WTC11 (cell line): ENCODE measurements at regions not wholly inside any gene's neighbourhood (a gene's known extent, or its start where the extent isn't known, plus 50 kb on each side); places are given as distances from the start of the nearest gene placed in this dataset.

ENCODE experiments used
- ATAC-seq: fragments of 200-7000 bp; cut with Tn5 transposase; 2 replicates; pipeline ENCODE4 v1.10.0; 2021; ENCODE audit warnings: mild to moderate bottlenecking, moderate library complexity
- CTCF ChIA-PET: fragments of 300-600 bp; sonication (Branson Sonifier 250); formaldehyde crosslinking; loops from one replicate; lab custom pipeline; 2021; ENCODE audit warnings: antibody characterized with exemption; lab: Charles Lee
- POLR2A ChIA-PET: fragments of 350-600 bp; sonication (Branson Sonifier 250); formaldehyde crosslinking; loops from one replicate; lab custom pipeline; 2021; ENCODE audit warnings: antibody characterized with exemption; lab: Charles Lee
- DNase-seq: peaks from one replicate; pipeline ENCODE4 v3.0.0; 2021; ENCODE audit warnings: low spot score
- H3K27ac Mint-ChIP-seq: 2 replicates; pipeline ENCODE4 v1.8.0; 2021; ENCODE audit warnings: mixed read lengths
- H3K27me3 Mint-ChIP-seq: 2 replicates; pipeline ENCODE4 v1.8.0; 2021; ENCODE audit warnings: low read depth, mild to moderate bottlenecking, moderate library complexity, mixed read lengths
- H3K36me3 Mint-ChIP-seq: 2 replicates; pipeline ENCODE4 v1.8.0; 2021; ENCODE audit warnings: mixed read lengths
- H3K4me1 Mint-ChIP-seq: 2 replicates; pipeline ENCODE4 v1.8.0; 2022; ENCODE audit warnings: mixed read lengths
- H3K4me3 Mint-ChIP-seq: 2 replicates; pipeline ENCODE4 v1.8.0; 2021; ENCODE audit warnings: mild to moderate bottlenecking, moderate library complexity, mixed read lengths
- H3K9me3 Mint-ChIP-seq: 2 replicates; pipeline ENCODE4 v1.8.0; 2021; ENCODE audit warnings: mixed read lengths
- AR ChIP-seq: fragments of 250-450 bp; sonication (Bioruptor Pico); IDR thresholded peaks from 2 replicates; pipeline ENCODE4 v1.9.0; 2021; ENCODE audit warnings: mild to moderate bottlenecking
- ATF1 ChIP-seq: sonication (generic); formaldehyde crosslinking; IDR thresholded peaks from 2 replicates; pipeline ENCODE4 v1.8.1; 2023; ENCODE audit warnings: mild to moderate bottlenecking, moderate library complexity, missing genetic modification reagents
- E2F1 ChIP-seq: sonication (generic); formaldehyde crosslinking; IDR thresholded peaks from 2 replicates; pipeline ENCODE4 v1.8.0; 2022; ENCODE audit warnings: mild to moderate bottlenecking, missing genetic modification reagents
- ERG ChIP-seq: fragments of 250-450 bp; sonication (Bioruptor Pico); IDR thresholded peaks from 2 replicates; pipeline ENCODE4 v1.8.0; 2021; ENCODE audit warnings: mild to moderate bottlenecking
- FOXP4 ChIP-seq: sonication (generic); formaldehyde crosslinking; IDR thresholded peaks from 2 replicates; pipeline ENCODE4 v1.8.0; 2022; ENCODE audit warnings: mild to moderate bottlenecking, missing genetic modification reagents
- HMGXB4 ChIP-seq: sonication (generic); formaldehyde crosslinking; IDR thresholded peaks from 2 replicates; pipeline ENCODE4 v1.8.1; 2023; ENCODE audit warnings: mild to moderate bottlenecking, moderate library complexity, missing genetic modification reagents
- IRF2 ChIP-seq: sonication (generic); formaldehyde crosslinking; IDR thresholded peaks from 2 replicates; pipeline ENCODE4 v1.8.0; 2022; ENCODE audit warnings: low read depth, missing genetic modification reagents, borderline replicate concordance
- MAX ChIP-seq: sonication (generic); formaldehyde crosslinking; IDR thresholded peaks from 2 replicates; pipeline ENCODE4 v1.8.0; 2022; ENCODE audit warnings: mild to moderate bottlenecking, missing genetic modification reagents
- RELA ChIP-seq: sonication (generic); formaldehyde crosslinking; IDR thresholded peaks from 2 replicates; pipeline ENCODE4 v1.8.1; 2022; ENCODE audit warnings: missing genetic modification reagents, mild to moderate bottlenecking, borderline replicate concordance
- RORB ChIP-seq: fragments of 250-450 bp; sonication (Bioruptor Pico); IDR thresholded peaks from 2 replicates; pipeline ENCODE4 v1.9.0; 2021; ENCODE audit warnings: mild to moderate bottlenecking
- SP1 ChIP-seq: sonication (generic); formaldehyde crosslinking; conservative IDR thresholded peaks from 2 replicates; pipeline ENCODE4 v1.8.1; 2022; ENCODE audit warnings: missing genetic modification reagents
- TCF7 ChIP-seq: sonication (generic); formaldehyde crosslinking; IDR thresholded peaks from 2 replicates; pipeline ENCODE4 v1.8.0; 2022; ENCODE audit warnings: mild to moderate bottlenecking, low read depth, missing genetic modification reagents, moderate library complexity
- ZBTB43 ChIP-seq: sonication (generic); formaldehyde crosslinking; IDR thresholded peaks from 2 replicates; pipeline ENCODE4 v1.8.1; 2023; ENCODE audit warnings: mild to moderate bottlenecking, missing genetic modification reagents
- ZNF317 ChIP-seq: sonication (generic); formaldehyde crosslinking; IDR thresholded peaks from 2 replicates; pipeline ENCODE4 v1.8.1; 2023; ENCODE audit warnings: low read depth, mild to moderate bottlenecking, moderate library complexity, missing genetic modification reagents, borderline replicate concordance
- ZNF425 ChIP-seq: fragments of 250-450 bp; sonication (Bioruptor Pico); conservative IDR thresholded peaks from 2 replicates; pipeline ENCODE4 v1.9.0; 2021; ENCODE audit warnings: mild to moderate bottlenecking

GRCh38 chr11:109885006-109885405 is 208.2 kb upstream of the ZC3H12C start (continued):
- TF ChIP-seq SP1 (CRISPR knock-in tag) (no peak), E2F1 (no peak), ZBTB43 (CRISPR knock-in tag) (no peak), RELA (CRISPR knock-in tag) (no peak), ATF1 (no peak)

GRCh38 chr11:109892321-109892794 is 200.8 kb upstream of the ZC3H12C start:
- Mint-ChIP-seq H3K27ac (no peak overlapping the region), H3K4me1 (peaks cover 4% of the 10 kb centered on the region; the same call in 1 of the 2 replicates), H3K9me3 (0 out of 2 replicates have a peak, but pooled peaks cover 6% of the 10 kb centered on the region), H3K4me3 (no peak overlapping the region), H3K27me3 (no peaks in the 10 kb centered on the region)
- CTCF ChIA-PET, result no interaction called here
- TF ChIP-seq TCF7 (CRISPR knock-in tag), result no peak
- TF ChIP-seq ZNF317 (CRISPR knock-in tag), result no peak
- TF ChIP-seq AR (CRISPR knock-in tag), result no peak
- no peak for TF ChIP-seq ZNF425 (CRISPR knock-in tag)
- TF ChIP-seq ZBTB43 (CRISPR knock-in tag), result no peak
- TF ChIP-seq ERG (CRISPR knock-in tag), result no peak
- TF ChIP-seq IRF2 (CRISPR knock-in tag), result no peak
- TF ChIP-seq, all 79 proteins: peak for 0
- DNase-seq (no peak), ATAC-seq (peak; percentile 52)
- no peaks in the 10 kb centered on the region for H3K36me3 Mint-ChIP-seq
- POLR2A ChIA-PET, result no interaction called here

GRCh38 chr11:109894242-109894641 is 198.9 kb upstream of the ZC3H12C start:
- Mint-ChIP-seq H3K27ac (no peak overlapping the region), H3K36me3 (no peaks in the 10 kb centered on the region), H3K4me1 (peaks cover 4% of the 10 kb centered on the region; the same call in 1 of the 2 replicates), H3K27me3 (no peaks in the 10 kb centered on the region), H3K9me3 (peaks cover 17% of the 10 kb centered on the region), H3K4me3 (no peak overlapping the region)
- ChIA-PET CTCF (no interaction called here), POLR2A (no interaction called here)
- DNase-seq (no peak), ATAC-seq (no peak; the same call in 1 of the 2 replicates)
- TF ChIP-seq MAX (no peak), RORB (CRISPR knock-in tag) (no peak), FOXP4 (CRISPR knock-in tag) (no peak), HMGXB4 (CRISPR knock-in tag) (no peak)
